Loucy (cell line): ENCODE measurements at regions not wholly inside any gene's neighbourhood (a gene's known extent, or its start where the extent isn't known, plus 50 kb on each side); places are given as distances from the start of the nearest gene placed in this dataset.

Experiments used
- H2AFZ ChIP-seq: fragments of 200-600 bp; sonication (generic); 2 replicates; pipeline ENCODE4 v1.6.0; 2016; ENCODE audit warnings: antibody characterized with exemption, mild to moderate bottlenecking, low read length, moderate library complexity
- H3F3A ChIP-seq: fragments of 200-600 bp; 2 replicates; pipeline ENCODE4 v1.6.0; 2016; ENCODE audit warnings: antibody characterized with exemption, low read depth, mild to moderate bottlenecking
- H3K27me3 ChIP-seq: fragments of 200-600 bp; sonication (generic); 2 replicates; pipeline ENCODE4 v1.6.1; 2014; ENCODE audit warnings: low read length, mild to moderate bottlenecking; ENCODE audit not compliant: insufficient read depth, poor library complexity, severe bottlenecking
- H3K36me3 ChIP-seq: fragments of 200-600 bp; sonication (generic); 2 replicates; pipeline ENCODE4 v1.6.1; 2016; ENCODE audit warnings: low read length; ENCODE audit not compliant: insufficient read depth
- H3K4me1 ChIP-seq: fragments of 200-600 bp; sonication (generic); 2 replicates; pipeline ENCODE4 v1.5.1; 2014; ENCODE audit warnings: low read length, mild to moderate bottlenecking; ENCODE audit not compliant: insufficient read depth, poor library complexity, severe bottlenecking
- H3K4me2 ChIP-seq: fragments of 200-600 bp; sonication (generic); 2 replicates; pipeline ENCODE4 v1.6.0; 2014; ENCODE audit warnings: antibody characterized with exemption, low read length, low read depth, mild to moderate bottlenecking; ENCODE audit not compliant: poor library complexity, severe bottlenecking
- H3K4me3 ChIP-seq: fragments of 200-600 bp; sonication (generic); 2 replicates; pipeline ENCODE4 v1.5.1; 2014; ENCODE audit warnings: low read length, mild to moderate bottlenecking, mixed read lengths; ENCODE audit not compliant: poor library complexity, severe bottlenecking
- H3K79me2 ChIP-seq: fragments of 200-600 bp; sonication (generic); 2 replicates; pipeline ENCODE4 v1.6.1; 2014; ENCODE audit warnings: low read length; ENCODE audit not compliant: insufficient read depth
- H3K9ac ChIP-seq: fragments of 200-600 bp; sonication (generic); 2 replicates; pipeline ENCODE4 v1.6.0; 2014; ENCODE audit warnings: mild to moderate bottlenecking, low read depth, low read length, moderate library complexity; ENCODE audit not compliant: poor library complexity, severe bottlenecking
- H3K9me2 ChIP-seq: fragments of 200-600 bp; sonication (generic); replicated peaks from 2 replicates; pipeline ENCODE4 v1.6.1; 2016; ENCODE audit warnings: low read depth, low read length, mixed read lengths
- H3K9me3 ChIP-seq: fragments of 200-600 bp; sonication (generic); 2 replicates; pipeline ENCODE4 v1.6.1; 2014; ENCODE audit warnings: mild to moderate bottlenecking, antibody characterized with exemption, low read length, low read depth; ENCODE audit not compliant: insufficient read depth
- H4K20me1 ChIP-seq: fragments of 200-600 bp; sonication (generic); 2 replicates; pipeline ENCODE4 v1.6.0; 2014; ENCODE audit warnings: antibody characterized with exemption, low read length, mild to moderate bottlenecking; ENCODE audit not compliant: insufficient read depth, poor library complexity, severe bottlenecking
- CTCF ChIP-seq: fragments of 200-600 bp; sonication (generic); conservative IDR thresholded peaks from 2 replicates; pipeline ENCODE4 v1.5.1; 2014; ENCODE audit warnings: mild to moderate bottlenecking, antibody characterized with exemption, low read length
- EZH2phosphoT487 ChIP-seq: fragments of 200-600 bp; IDR thresholded peaks from 2 replicates; pipeline ENCODE4 v1.6.1; 2018; ENCODE audit warnings: antibody characterized with exemption, mild to moderate bottlenecking, moderate library complexity, borderline replicate concordance

DNA sequence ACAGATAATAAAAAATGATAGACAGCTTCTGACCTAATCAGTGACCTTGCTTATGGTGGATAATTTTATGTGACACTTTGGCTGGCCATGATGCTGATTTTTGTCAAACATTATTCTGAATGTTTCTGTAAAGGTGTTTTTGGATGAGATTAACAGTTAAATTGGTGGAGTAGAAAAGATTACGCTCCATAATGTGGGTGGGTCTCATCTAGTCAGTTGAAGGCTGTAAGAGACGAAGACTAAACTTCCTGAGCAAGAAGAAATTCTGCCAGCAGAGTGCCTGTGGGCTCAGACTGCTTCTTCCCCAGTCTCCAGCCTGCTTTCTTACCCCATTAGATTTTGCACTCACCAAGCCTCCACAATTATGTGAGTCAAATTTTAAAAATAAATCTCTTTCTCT is 214.9 kb upstream of the ITGA4 start:
- Histone ChIP-seq H3K36me3 (no peaks in the 10 kb centered on the region), H3K9me3 (no peaks in the 10 kb centered on the region), H3K9me2 (no peaks in the 10 kb centered on the region), H3K27me3 (no peaks in the 10 kb centered on the region), H3F3A (peaks cover 5% of the 10 kb centered on the region; the same call in 1 of the 2 replicates), H3K4me3 (no peak overlapping the region), H3K9ac (no peak overlapping the region), H4K20me1 (no peaks in the 10 kb centered on the region), H3K79me2 (no peaks in the 10 kb centered on the region), H3K4me2 (peak overlapping the region; percentile 47), H3K4me1 (peaks cover 28% of the 10 kb centered on the region), H2AFZ (no peak overlapping the region)
- TF ChIP-seq EZH2phosphoT487 (no peak), CTCF (no peak)

GRCh38 chr2:181243319-181243718 is 213.9 kb upstream of the ITGA4 start:
- peaks cover 28% of the 10 kb centered on the region for H3K4me1 ChIP-seq
- no peak overlapping the region for H3K9ac ChIP-seq
- no peaks in the 10 kb centered on the region for H3K27me3 ChIP-seq
- TF ChIP-seq EZH2phosphoT487 = no peak
- no peak for TF ChIP-seq CTCF
- no peaks in the 10 kb centered on the region for H3K79me2 ChIP-seq
- no peaks in the 10 kb centered on the region for H3K9me2 ChIP-seq
- no peak overlapping the region for H3K4me3 ChIP-seq
- H4K20me1 ChIP-seq = no peaks in the 10 kb centered on the region
- H3K4me2 ChIP-seq = no peak overlapping the region
- no peak overlapping the region for H2AFZ ChIP-seq
- H3K9me3 ChIP-seq = no peaks in the 10 kb centered on the region
- no peaks in the 10 kb centered on the region for H3K36me3 ChIP-seq
- H3F3A ChIP-seq = peaks cover 5% of the 10 kb centered on the region; the same call in 1 of the 2 replicates

GRCh38 chr2:181250691-181251090 is 206.5 kb upstream of the ITGA4 start:
- Histone ChIP-seq H3K4me2 (no peak overlapping the region), H3K27me3 (no peaks in the 10 kb centered on the region), H3K36me3 (no peaks in the 10 kb centered on the region), H3K79me2 (no peaks in the 10 kb centered on the region), H2AFZ (no peak overlapping the region), H3K9me3 (no peaks in the 10 kb centered on the region), H4K20me1 (no peaks in the 10 kb centered on the region), H3K4me1 (peaks cover 14% of the 10 kb centered on the region), H3K9ac (no peak overlapping the region), H3K4me3 (no peak overlapping the region), H3F3A (no peaks in the 10 kb centered on the region), H3K9me2 (no peaks in the 10 kb centered on the region)
- TF ChIP-seq EZH2phosphoT487 = no peak
- no peak for TF ChIP-seq CTCF
